ENCODE measurements at regions not wholly inside any gene's neighbourhood (a gene's known extent, or its start where the extent isn't known, plus 50 kb on each side); places are given as distances from the start of the nearest gene placed in this dataset.

DNA sequence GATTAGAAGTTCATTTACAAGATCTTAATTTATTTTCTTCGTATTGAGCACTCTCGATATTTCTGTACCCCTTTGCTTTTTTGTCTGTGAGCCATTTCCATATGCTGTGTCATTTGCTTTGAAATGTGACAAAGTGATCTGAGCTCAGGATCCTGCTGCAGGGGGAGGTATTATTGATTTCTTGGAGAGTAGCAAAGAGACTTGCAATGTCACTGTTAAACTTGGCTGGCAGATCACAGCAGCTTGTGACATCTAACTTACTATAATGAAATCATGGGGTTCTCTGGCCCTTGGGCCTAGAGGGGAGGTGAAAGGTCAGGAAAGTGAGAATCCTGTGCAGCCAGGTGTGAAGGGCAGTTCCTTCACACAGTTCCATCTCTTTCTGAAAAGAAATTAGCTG, 923.4 kb downstream of the REEP3 start:
- no peak for DNase-seq (ENCODE audit: low read depth)
- TF ChIP-seq, protein P1, sequence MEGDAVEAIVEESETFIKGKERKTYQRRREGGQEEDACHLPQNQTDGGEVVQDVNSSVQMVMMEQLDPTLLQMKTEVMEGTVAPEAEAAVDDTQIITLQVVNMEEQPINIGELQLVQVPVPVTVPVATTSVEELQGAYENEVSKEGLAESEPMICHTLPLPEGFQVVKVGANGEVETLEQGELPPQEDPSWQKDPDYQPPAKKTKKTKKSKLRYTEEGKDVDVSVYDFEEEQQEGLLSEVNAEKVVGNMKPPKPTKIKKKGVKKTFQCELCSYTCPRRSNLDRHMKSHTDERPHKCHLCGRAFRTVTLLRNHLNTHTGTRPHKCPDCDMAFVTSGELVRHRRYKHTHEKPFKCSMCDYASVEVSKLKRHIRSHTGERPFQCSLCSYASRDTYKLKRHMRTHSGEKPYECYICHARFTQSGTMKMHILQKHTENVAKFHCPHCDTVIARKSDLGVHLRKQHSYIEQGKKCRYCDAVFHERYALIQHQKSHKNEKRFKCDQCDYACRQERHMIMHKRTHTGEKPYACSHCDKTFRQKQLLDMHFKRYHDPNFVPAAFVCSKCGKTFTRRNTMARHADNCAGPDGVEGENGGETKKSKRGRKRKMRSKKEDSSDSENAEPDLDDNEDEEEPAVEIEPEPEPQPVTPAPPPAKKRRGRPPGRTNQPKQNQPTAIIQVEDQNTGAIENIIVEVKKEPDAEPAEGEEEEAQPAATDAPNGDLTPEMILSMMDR (conservative IDR thresholded peaks at IDR 0.05; ENCODE audit: low read depth, low read length) = no peak

DNA sequence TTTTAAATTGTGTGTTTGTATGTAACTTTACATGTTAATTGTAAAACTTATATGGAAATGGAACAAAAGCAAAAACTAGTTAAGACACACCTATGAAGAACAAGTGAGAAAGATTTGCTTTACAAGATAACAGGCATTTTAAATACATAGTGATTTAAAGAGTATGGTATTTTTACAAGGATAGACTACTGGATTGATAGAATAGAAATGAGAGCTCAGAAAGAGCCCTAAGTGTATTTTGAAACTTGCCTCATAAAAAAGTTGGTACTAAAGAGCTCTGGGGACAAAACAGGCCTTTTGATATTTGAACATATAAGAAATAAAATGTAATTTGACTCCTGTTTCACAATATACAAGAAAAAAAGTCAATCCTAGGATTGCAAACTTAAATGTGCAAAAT, 928.4 kb downstream of the REEP3 start:
- TF ChIP-seq, protein P1 (conservative IDR thresholded peaks at IDR 0.05; ENCODE audit: low read depth, low read length) = no peak
- no peak for DNase-seq (ENCODE audit: low read depth)
- H3K4me3 ChIP-seq (ENCODE audit: low read depth, low read length) = no peak overlapping the region

More for the DNA sequence above, 923.4 kb downstream of the REEP3 start:
- no peak overlapping the region for H3K4me3 ChIP-seq (ENCODE audit: low read depth, low read length)

DNA sequence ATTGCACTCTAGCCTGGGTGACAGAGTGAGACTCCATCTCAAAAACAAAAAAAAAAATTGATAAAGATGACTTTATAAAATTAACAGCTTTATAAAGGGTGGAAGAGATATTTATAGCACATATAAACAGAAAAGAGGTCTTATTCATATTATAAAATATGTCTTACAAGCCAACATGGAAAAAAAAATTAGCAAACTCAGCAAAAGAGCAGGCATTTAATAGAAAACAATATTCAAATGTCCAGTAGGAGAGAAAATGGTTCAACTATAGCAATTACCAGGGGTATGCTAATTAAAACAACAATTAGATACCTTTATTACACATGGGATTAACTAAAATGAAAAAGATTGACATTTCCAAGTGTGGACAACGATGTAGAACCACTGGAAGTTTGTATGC, 929.1 kb downstream of the REEP3 start:
- TF ChIP-seq, protein P1 (conservative IDR thresholded peaks at IDR 0.05; ENCODE audit: low read depth, low read length) = no peak
- no peak overlapping the region for H3K4me3 ChIP-seq (ENCODE audit: low read depth, low read length)
- DNase-seq (ENCODE audit: low read depth) = no peak

DNA sequence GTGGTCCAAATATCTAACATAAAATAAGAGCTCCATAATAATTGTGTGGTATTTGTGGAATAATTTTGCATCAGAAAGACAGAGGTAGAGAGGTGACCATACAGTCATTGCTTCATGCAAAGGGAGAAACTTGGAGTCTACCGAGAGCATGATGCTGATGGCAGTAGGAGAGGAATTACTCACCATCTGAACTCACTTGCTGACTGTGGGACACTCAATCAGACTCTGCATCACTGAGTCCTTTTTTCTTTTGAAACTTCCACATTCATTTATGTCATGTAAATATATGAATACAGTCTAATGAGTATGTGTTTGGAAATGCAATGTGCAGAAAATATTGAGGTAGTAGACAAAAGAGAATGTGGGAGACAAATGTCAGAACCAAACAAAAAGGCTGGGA, 933.8 kb downstream of the REEP3 start:
- DNase-seq (ENCODE audit: low read depth) = no peak
- TF ChIP-seq, protein P1 (conservative IDR thresholded peaks at IDR 0.05; ENCODE audit: low read depth, low read length) = no peak
- no peak overlapping the region for H3K4me3 ChIP-seq (ENCODE audit: low read depth, low read length)

DNA sequence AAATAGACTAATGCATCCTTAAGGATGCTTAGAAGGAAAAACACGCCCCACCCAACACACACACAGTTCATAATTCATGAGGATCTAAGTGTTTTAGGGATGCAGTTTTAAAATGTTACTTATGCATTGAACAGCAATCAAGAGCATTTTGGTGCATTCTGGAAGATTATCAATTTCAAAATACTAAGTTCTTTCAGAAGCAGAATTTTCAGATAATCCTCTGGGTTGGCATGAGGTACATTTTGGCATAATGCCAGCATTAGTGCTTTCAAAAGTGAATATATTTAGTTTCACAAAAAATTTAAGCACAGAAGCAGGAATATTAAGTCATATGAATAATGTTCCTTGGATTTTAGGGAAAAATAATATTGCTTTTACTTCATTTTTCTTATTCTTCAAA, 937.1 kb downstream of the REEP3 start:
- TF ChIP-seq, protein P1 (conservative IDR thresholded peaks at IDR 0.05; ENCODE audit: low read depth, low read length) = no peak
- DNase-seq (ENCODE audit: low read depth) = no peak
- no peak overlapping the region for H3K4me3 ChIP-seq (ENCODE audit: low read depth, low read length)

DNA sequence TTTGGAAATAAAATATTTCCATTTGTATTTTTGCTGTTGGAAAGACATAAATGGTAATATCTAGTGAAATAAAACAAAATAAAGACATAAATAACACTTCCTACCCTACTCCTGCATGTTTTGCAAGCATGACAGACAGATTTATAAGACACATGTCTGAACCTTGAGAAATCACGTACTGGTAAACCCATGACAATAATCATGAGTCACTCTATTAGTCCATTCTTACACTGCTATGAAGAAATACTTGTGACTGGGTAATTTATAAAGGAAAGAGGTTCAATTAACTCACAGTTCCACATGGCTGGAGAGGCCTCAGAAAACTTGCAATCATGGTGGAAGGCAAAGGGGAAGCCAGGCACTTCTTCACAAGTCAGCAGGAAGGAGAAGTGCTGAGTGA, 942.2 kb downstream of the REEP3 start:
- TF ChIP-seq, protein P1 (conservative IDR thresholded peaks at IDR 0.05; ENCODE audit: low read depth, low read length) = no peak
- DNase-seq (ENCODE audit: low read depth) = no peak
- H3K4me3 ChIP-seq (ENCODE audit: low read depth, low read length) = no peak overlapping the region

DNA sequence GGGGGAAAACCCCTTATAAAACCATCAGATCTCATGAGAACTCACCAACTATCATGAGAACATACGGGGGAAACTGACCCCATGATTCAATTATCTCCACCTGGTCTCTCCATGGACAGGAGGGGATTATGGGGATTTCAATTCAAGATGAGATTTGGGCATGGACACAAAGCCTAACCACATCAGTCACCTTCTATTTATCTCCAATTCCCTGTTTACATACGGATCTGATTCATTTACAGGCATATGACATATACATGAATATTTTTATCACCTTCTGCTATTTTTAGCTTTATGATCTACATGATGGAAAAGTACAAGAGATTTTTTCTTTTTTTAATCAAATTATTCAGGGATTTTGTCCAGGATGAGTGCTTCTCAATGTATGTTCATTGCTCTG, 944.5 kb downstream of the REEP3 start:
- no peak for DNase-seq (ENCODE audit: low read depth)
- H3K4me3 ChIP-seq (ENCODE audit: low read depth, low read length) = no peak overlapping the region
- TF ChIP-seq, protein P1 (conservative IDR thresholded peaks at IDR 0.05; ENCODE audit: low read depth, low read length) = no peak

Measured in choroid plexus epithelial cell (primary cell).